SK-N-SH treated with all-trans-retinoic acid at 6 μM for 48 hours (cell line): ENCODE measurements at regions not wholly inside any gene's neighbourhood (a gene's known extent, or its start where the extent isn't known, plus 50 kb on each side); places are given as distances from the start of the nearest gene placed in this dataset.

Source experiments
- CSRNP3 ChIP-seq: fragments of 250-450 bp; sonication (Bioruptor Pico); IDR thresholded peaks from 2 replicates; pipeline ENCODE4 v1.5.1; 2021; ENCODE audit warnings: mild to moderate bottlenecking, moderate library complexity
- OSR1 ChIP-seq: fragments of 250-450 bp; sonication (Bioruptor Pico); IDR thresholded peaks from 2 replicates; pipeline ENCODE4 v1.8.0; 2022; ENCODE audit warnings: moderate library complexity, mild to moderate bottlenecking, inconsistent platforms
- TF ChIP-seq, protein P1 (sequence below): fragments of 250-450 bp; sonication (Bioruptor Pico); IDR thresholded peaks from 2 replicates; pipeline ENCODE4 v1.8.0; 2020; ENCODE audit warnings: mild to moderate bottlenecking, moderate library complexity, borderline replicate concordance

DNA sequence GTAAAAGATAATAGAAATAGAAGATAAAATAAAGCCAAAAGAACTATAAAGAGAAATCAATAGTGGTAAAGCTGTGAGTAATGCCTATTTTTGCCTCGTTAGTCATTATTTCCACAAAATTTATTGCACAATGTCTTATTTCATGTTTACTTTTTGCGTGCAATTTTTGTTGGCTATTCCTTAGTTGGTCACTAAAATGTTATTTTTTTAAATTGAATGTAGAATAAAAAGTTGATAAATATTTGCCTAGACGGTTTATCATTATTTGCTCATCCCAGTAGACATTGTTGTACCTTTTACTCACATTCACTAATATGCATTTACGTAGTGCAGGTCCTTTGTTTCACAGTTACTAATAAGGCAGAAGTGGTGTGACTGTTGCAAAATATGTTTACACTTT lies 227.8 kb upstream of the BMPER start:
- TF ChIP-seq, protein P1, sequence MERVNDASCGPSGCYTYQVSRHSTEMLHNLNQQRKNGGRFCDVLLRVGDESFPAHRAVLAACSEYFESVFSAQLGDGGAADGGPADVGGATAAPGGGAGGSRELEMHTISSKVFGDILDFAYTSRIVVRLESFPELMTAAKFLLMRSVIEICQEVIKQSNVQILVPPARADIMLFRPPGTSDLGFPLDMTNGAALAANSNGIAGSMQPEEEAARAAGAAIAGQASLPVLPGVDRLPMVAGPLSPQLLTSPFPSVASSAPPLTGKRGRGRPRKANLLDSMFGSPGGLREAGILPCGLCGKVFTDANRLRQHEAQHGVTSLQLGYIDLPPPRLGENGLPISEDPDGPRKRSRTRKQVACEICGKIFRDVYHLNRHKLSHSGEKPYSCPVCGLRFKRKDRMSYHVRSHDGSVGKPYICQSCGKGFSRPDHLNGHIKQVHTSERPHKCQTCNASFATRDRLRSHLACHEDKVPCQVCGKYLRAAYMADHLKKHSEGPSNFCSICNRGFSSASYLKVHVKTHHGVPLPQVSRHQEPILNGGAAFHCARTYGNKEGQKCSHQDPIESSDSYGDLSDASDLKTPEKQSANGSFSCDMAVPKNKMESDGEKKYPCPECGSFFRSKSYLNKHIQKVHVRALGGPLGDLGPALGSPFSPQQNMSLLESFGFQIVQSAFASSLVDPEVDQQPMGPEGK: no peak
- no peak for TF ChIP-seq OSR1 (CRISPR knock-in tag)
- no peak for TF ChIP-seq CSRNP3 (CRISPR knock-in tag)
